H9 (cell line): ENCODE measurements at regions not wholly inside any gene's neighbourhood (a gene's known extent, or its start where the extent isn't known, plus 50 kb on each side); places are given as distances from the start of the nearest gene placed in this dataset.

Experiments used
- DNase-seq: peaks from one replicate; pipeline ENCODE4 v3.0.0-alpha.2; 2017
- H2AFZ ChIP-seq: one replicate; pipeline ENCODE4 v1.6.1; 2013; ENCODE audit warnings: mild to moderate bottlenecking, low read length, control low read depth, moderate library complexity
- H2AK5ac ChIP-seq: 2 replicates; pipeline ENCODE4 v1.6.1; 2013; ENCODE audit warnings: low read length, control low read depth, mixed read lengths; ENCODE audit not compliant: insufficient read length
- H2BK120ac ChIP-seq: one replicate; pipeline ENCODE4 v1.6.1; 2013; ENCODE audit warnings: low read depth, mild to moderate bottlenecking, low read length, control low read depth, inconsistent platforms; ENCODE audit not compliant: poor library complexity, severe bottlenecking
- H2BK12ac ChIP-seq: 2 replicates; pipeline ENCODE4 v1.6.1; 2013; ENCODE audit warnings: low read length, control low read depth, mixed read lengths, low read depth; ENCODE audit not compliant: insufficient read length
- H2BK15ac ChIP-seq: 2 replicates; pipeline ENCODE4 v1.6.1; 2013; ENCODE audit warnings: low read depth, low read length, control low read depth
- H2BK20ac ChIP-seq: one replicate; pipeline ENCODE4 v1.6.1; 2013; ENCODE audit warnings: low read depth, mild to moderate bottlenecking, low read length, control low read depth, inconsistent platforms; ENCODE audit not compliant: poor library complexity, severe bottlenecking
- H2BK5ac ChIP-seq: 2 replicates; pipeline ENCODE4 v1.6.1; 2013; ENCODE audit warnings: low read length, control low read depth, mixed read lengths; ENCODE audit not compliant: insufficient read length
- H3K14ac ChIP-seq: 2 replicates; pipeline ENCODE4 v1.6.1; 2013; ENCODE audit warnings: low read length, control low read depth; ENCODE audit not compliant: insufficient read depth
- H3K18ac ChIP-seq: 2 replicates; pipeline ENCODE4 v1.6.1; 2013; ENCODE audit warnings: low read depth, mild to moderate bottlenecking, mixed read lengths, low read length, control low read depth; ENCODE audit not compliant: insufficient read length
- H3K23ac ChIP-seq: 2 replicates; pipeline ENCODE4 v1.6.1; 2013; ENCODE audit warnings: low read length, control low read depth, mixed read lengths, low read depth; ENCODE audit not compliant: insufficient read length
- H3K23me2 ChIP-seq: 2 replicates; pipeline ENCODE4 v1.6.1; 2013; ENCODE audit warnings: low read depth, mild to moderate bottlenecking, mixed read lengths, low read length, control low read depth; ENCODE audit not compliant: insufficient read length, poor library complexity, severe bottlenecking
- H3K27ac ChIP-seq: 2 replicates; pipeline ENCODE4 v1.5.1; 2013; ENCODE audit warnings: low read length, control low read depth, mixed read lengths, low read depth; ENCODE audit not compliant: insufficient read length
- H3K27me3 ChIP-seq: 2 replicates; pipeline ENCODE4 v1.6.1; 2013; ENCODE audit warnings: low read length, control low read depth, inconsistent platforms; ENCODE audit not compliant: insufficient read depth
- H3K4ac ChIP-seq: 2 replicates; pipeline ENCODE4 v1.6.1; 2013; ENCODE audit warnings: low read depth, mild to moderate bottlenecking, control low read depth, inconsistent platforms, low read length, moderate library complexity
- H3K4me1 ChIP-seq: 2 replicates; pipeline ENCODE4 v1.6.1; 2013; ENCODE audit warnings: low read length, control low read depth, inconsistent platforms; ENCODE audit not compliant: insufficient read depth
- H3K4me2 ChIP-seq: 2 replicates; pipeline ENCODE4 v1.6.1; 2013; ENCODE audit warnings: low read length, control low read depth, mixed read lengths; ENCODE audit not compliant: insufficient read length, insufficient read depth
- H3K56ac ChIP-seq: 2 replicates; pipeline ENCODE4 v1.6.1; 2013; ENCODE audit warnings: low read depth, mild to moderate bottlenecking, mixed read lengths, low read length, control low read depth; ENCODE audit not compliant: insufficient read length
- H3K79me1 ChIP-seq: 2 replicates; pipeline ENCODE4 v1.6.1; 2013; ENCODE audit warnings: low read depth, mild to moderate bottlenecking, moderate library complexity, low read length, control low read depth, inconsistent platforms; ENCODE audit not compliant: insufficient read depth, poor library complexity, severe bottlenecking
- H3K79me2 ChIP-seq: 2 replicates; pipeline ENCODE4 v1.6.1; 2013; ENCODE audit warnings: low read length, control low read depth, inconsistent platforms; ENCODE audit not compliant: insufficient read depth
- H3K9ac ChIP-seq: 2 replicates; pipeline ENCODE4 v1.6.1; 2013; ENCODE audit warnings: low read length, control low read depth, mixed read lengths; ENCODE audit not compliant: insufficient read length; ENCODE audit errors: extremely low read depth
- H3K9me3 ChIP-seq: one replicate; pipeline ENCODE4 v1.6.1; 2013; ENCODE audit warnings: low read depth, low read length, inconsistent platforms; ENCODE audit not compliant: control insufficient read depth
- H3T11ph ChIP-seq: one replicate; pipeline ENCODE4 v1.6.1; 2013; ENCODE audit warnings: mild to moderate bottlenecking, low read length, control low read depth, inconsistent platforms
- H4K20me1 ChIP-seq: one replicate; pipeline ENCODE4 v1.6.1; 2013; ENCODE audit not compliant: control insufficient read depth, insufficient read length, insufficient read depth
- H4K5ac ChIP-seq: 2 replicates; pipeline ENCODE4 v1.6.1; 2013; ENCODE audit warnings: low read depth, mild to moderate bottlenecking, mixed read lengths, low read length, control low read depth; ENCODE audit not compliant: insufficient read length
- H4K8ac ChIP-seq: replicated peaks from 2 replicates; pipeline ENCODE4 v1.6.1; 2013; ENCODE audit warnings: low read length, control low read depth, mixed read lengths, low read depth; ENCODE audit not compliant: insufficient read length
- H4K91ac ChIP-seq: 2 replicates; pipeline ENCODE4 v1.6.1; 2013; ENCODE audit warnings: low read depth, mild to moderate bottlenecking, moderate library complexity, mixed read lengths, low read length, control low read depth; ENCODE audit not compliant: insufficient read length
- H3K27ac Mint-ChIP-seq, 3 experiments: 2 replicates in 2 of 3; 3 replicates in 1 of 3; pipeline ENCODE4 v1.8.0; 2020 to 2021; ENCODE audit warnings: mixed read lengths in 3 of 3, mild to moderate bottlenecking in 1 of 3, moderate library complexity in 1 of 3
- H3K27me3 Mint-ChIP-seq: 2 replicates; pipeline ENCODE4 v1.8.0; 2021; ENCODE audit warnings: low read depth, mild to moderate bottlenecking, moderate library complexity, mixed read lengths
- H3K36me3 Mint-ChIP-seq, 3 experiments: 2 replicates in 2 of 3; 3 replicates in 1 of 3; pipeline ENCODE4 v1.8.0; 2020 to 2021; ENCODE audit warnings: low read depth in 3 of 3, mixed read lengths in 3 of 3; ENCODE audit not compliant: insufficient read depth in 1 of 3
- H3K4me1 Mint-ChIP-seq, 2 experiments: 2 replicates each; pipeline ENCODE4 v1.8.0; 2020; ENCODE audit warnings: mixed read lengths in 2 of 2
- H3K4me3 Mint-ChIP-seq, 2 experiments: 2 replicates in 1 of 2; 3 replicates in 1 of 2; pipeline ENCODE4 v1.8.0; 2020 to 2021; ENCODE audit warnings: mild to moderate bottlenecking in 2 of 2, mixed read lengths in 2 of 2, moderate library complexity in 1 of 2
- H3K9me3 Mint-ChIP-seq, 2 experiments: 2 replicates in 1 of 2; 3 replicates in 1 of 2; pipeline ENCODE4 v1.8.0; 2020; ENCODE audit warnings: mild to moderate bottlenecking in 2 of 2, mixed read lengths in 2 of 2, moderate library complexity in 1 of 2
- WGBS: extraction: QIAGEN DNeasy Blood & Tissue Kit; methylation state at CpG from one replicate; pipeline ENCODE4 v1.1.7; 2013; ENCODE audit warnings: missing lambda C conversion rate, low lambda C conversion rate, mixed read lengths; ENCODE audit not compliant: insufficient read length; ENCODE audit errors: extremely low coverage; 5-methylcytosine and 5-hydroxymethylcytosine counted together
- TF ChIP-seq, protein P1 (sequence below): fragments of 200-600 bp; sonication (generic); conservative IDR thresholded peaks from 3 replicates; pipeline ENCODE4 v1.8.0; 2021; ENCODE audit warnings: antibody characterized with exemption, mild to moderate bottlenecking

DNA sequence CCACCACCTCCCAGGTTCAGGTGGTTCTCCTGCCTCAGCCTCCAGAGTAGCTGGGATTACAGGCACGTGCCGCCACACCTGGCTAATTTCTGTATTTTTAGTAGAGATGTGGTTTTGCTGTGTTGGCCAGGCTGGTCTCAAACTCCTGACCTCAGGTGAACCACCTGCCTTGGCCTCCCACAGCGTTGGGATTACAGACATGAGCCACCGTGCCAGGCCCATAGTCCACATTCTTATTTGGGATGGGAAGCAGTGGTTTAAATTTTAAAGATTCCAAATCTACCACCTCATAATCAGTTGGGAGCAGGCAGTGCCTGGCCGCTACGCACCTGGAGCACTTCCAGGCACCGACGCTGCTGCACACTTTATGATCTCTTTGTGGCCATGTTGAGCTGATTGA lies 160.6 kb upstream of the SOX1 start:
- no peak for DNase-seq
- H3K23ac ChIP-seq: no peak overlapping the region
- Mint-ChIP-seq H3K27ac (no peak overlapping the region), H3K4me3 (no peak overlapping the region), H3K9me3 (no peaks in the 10 kb centered on the region; a peak in 1 of 5 replicates), H3K4me1 (peaks cover 0 to 3% of the 10 kb centered on the region in 2 experiments; a peak in 1 of 4 replicates), H3K27me3 (peaks cover 42% of the 10 kb centered on the region), H3K36me3 (no peaks in the 10 kb centered on the region; a peak in 2 of 7 replicates)
- H3K27ac ChIP-seq: no peak overlapping the region
- no peak overlapping the region for H2AFZ ChIP-seq
- H2AK5ac ChIP-seq: no peak overlapping the region
- no peak overlapping the region for H3K4ac ChIP-seq
- WGBS: no CpG with 5 or more reads among the region's 8 CpGs
- H3K18ac ChIP-seq: no peak overlapping the region
- H3K9ac ChIP-seq: no peak overlapping the region
- no peaks in the 10 kb centered on the region for H3K79me2 ChIP-seq
- H3K23me2 ChIP-seq: no peaks in the 10 kb centered on the region
- H2BK12ac ChIP-seq: no peak overlapping the region
- H3K4me1 ChIP-seq: no peaks in the 10 kb centered on the region
- H2BK15ac ChIP-seq: no peak overlapping the region
- H3K4me2 ChIP-seq: no peak overlapping the region
- no peak overlapping the region for H2BK5ac ChIP-seq
- H4K91ac ChIP-seq: no peak overlapping the region
- no peaks in the 10 kb centered on the region for H3K27me3 ChIP-seq
- H4K8ac ChIP-seq: no peak overlapping the region
- H2BK120ac ChIP-seq: no peak overlapping the region
- no peak overlapping the region for H4K5ac ChIP-seq
- no peak overlapping the region for H2BK20ac ChIP-seq
- no peaks in the 10 kb centered on the region for H3K79me1 ChIP-seq
- no peak overlapping the region for H3T11ph ChIP-seq
- no peaks in the 10 kb centered on the region for H4K20me1 ChIP-seq
- TF ChIP-seq, protein P1, sequence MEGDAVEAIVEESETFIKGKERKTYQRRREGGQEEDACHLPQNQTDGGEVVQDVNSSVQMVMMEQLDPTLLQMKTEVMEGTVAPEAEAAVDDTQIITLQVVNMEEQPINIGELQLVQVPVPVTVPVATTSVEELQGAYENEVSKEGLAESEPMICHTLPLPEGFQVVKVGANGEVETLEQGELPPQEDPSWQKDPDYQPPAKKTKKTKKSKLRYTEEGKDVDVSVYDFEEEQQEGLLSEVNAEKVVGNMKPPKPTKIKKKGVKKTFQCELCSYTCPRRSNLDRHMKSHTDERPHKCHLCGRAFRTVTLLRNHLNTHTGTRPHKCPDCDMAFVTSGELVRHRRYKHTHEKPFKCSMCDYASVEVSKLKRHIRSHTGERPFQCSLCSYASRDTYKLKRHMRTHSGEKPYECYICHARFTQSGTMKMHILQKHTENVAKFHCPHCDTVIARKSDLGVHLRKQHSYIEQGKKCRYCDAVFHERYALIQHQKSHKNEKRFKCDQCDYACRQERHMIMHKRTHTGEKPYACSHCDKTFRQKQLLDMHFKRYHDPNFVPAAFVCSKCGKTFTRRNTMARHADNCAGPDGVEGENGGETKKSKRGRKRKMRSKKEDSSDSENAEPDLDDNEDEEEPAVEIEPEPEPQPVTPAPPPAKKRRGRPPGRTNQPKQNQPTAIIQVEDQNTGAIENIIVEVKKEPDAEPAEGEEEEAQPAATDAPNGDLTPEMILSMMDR: no peak
- no peak overlapping the region for H3K14ac ChIP-seq
- H3K9me3 ChIP-seq: no peaks in the 10 kb centered on the region
- no peak overlapping the region for H3K56ac ChIP-seq
